BE2C (cell line): ENCODE measurements at regions not wholly inside any gene's neighbourhood (a gene's known extent, or its start where the extent isn't known, plus 50 kb on each side); places are given as distances from the start of the nearest gene placed in this dataset.
"Not testable (repeated sequence)": the region's sequence is repeated elsewhere in the genome, so short reads cannot be mapped to it uniquely, and the experiment has no call there.

Experiments used
- DNase-seq: peaks from one replicate; pipeline ENCODE4 v3.0.0-alpha.2; 2020
- H3K27me3 ChIP-seq: fragments of 250-450 bp; sonication (Bioruptor Pico); 2 replicates; pipeline ENCODE4 v1.5.1; 2020; ENCODE audit warnings: mild to moderate bottlenecking
- H3K36me3 ChIP-seq: fragments of 250-450 bp; sonication (Bioruptor Pico); 2 replicates; pipeline ENCODE4 v1.5.1; 2020; ENCODE audit warnings: mild to moderate bottlenecking
- H3K4me1 ChIP-seq: fragments of 250-450 bp; sonication (Bioruptor Pico); 2 replicates; pipeline ENCODE4 v1.5.1; 2020
- H3K4me3 ChIP-seq: 2 replicates; pipeline ENCODE4 v1.5.1; 2011; ENCODE audit warnings: low read depth, low read length
- H3K9me3 ChIP-seq: fragments of 250-450 bp; sonication (Bioruptor Pico); 2 replicates; pipeline ENCODE4 v1.5.1; 2020
- CTCF ChIP-seq: IDR thresholded peaks from 2 replicates; pipeline ENCODE4 v1.5.1; 2012; ENCODE audit warnings: mild to moderate bottlenecking, low read depth, low read length

GRCh38 chr18:30679285-30679930, 363.1 kb downstream of the DSC3 start:
- DNase-seq, result no peak
- Histone ChIP-seq H3K9me3 (no peaks in the 10 kb centered on the region), H3K36me3 (no peaks in the 10 kb centered on the region), H3K27me3 (no peaks in the 10 kb centered on the region), H3K4me3 (no peak overlapping the region), H3K4me1 (no peaks in the 10 kb centered on the region)
- TF ChIP-seq CTCF, result no peak

GRCh38 chr18:30677813-30678212, 364.7 kb downstream of the DSC3 start:
- DNase-seq, H3K36me3 ChIP-seq, H3K9me3 ChIP-seq, H3K4me3 ChIP-seq, H3K27me3 ChIP-seq, H3K4me1 ChIP-seq: not testable (repeated sequence)

GRCh38 chr18:30676053-30676480, 366.5 kb downstream of the DSC3 start:
- Histone ChIP-seq H3K9me3 (no peaks in the 10 kb centered on the region), H3K36me3 (no peaks in the 10 kb centered on the region), H3K4me1 (no peaks in the 10 kb centered on the region), H3K4me3 (no peak overlapping the region), H3K27me3 (no peaks in the 10 kb centered on the region)
- DNase-seq, result no peak
- TF ChIP-seq CTCF, result no peak

- no peak for DNase-seq
- Histone ChIP-seq H3K4me3 (no peak overlapping the region), H3K36me3 (no peaks in the 10 kb centered on the region), H3K9me3 (no peaks in the 10 kb centered on the region), H3K4me1 (no peaks in the 10 kb centered on the region), H3K27me3 (no peaks in the 10 kb centered on the region)
- TF ChIP-seq CTCF, result no peak
These were observed 367.0 kb downstream of the DSC3 start for GRCh38 chr18:30675493-30675892.

GRCh38 chr18:30675072-30675471, 367.5 kb downstream of the DSC3 start:
- no peak overlapping the region for H3K4me3 ChIP-seq
- H3K27me3 ChIP-seq, result no peaks in the 10 kb centered on the region
- no peaks in the 10 kb centered on the region for H3K9me3 ChIP-seq
- TF ChIP-seq CTCF, result no peak
- no peaks in the 10 kb centered on the region for H3K4me1 ChIP-seq
- H3K36me3 ChIP-seq, result no peaks in the 10 kb centered on the region
- DNase-seq, result no peak

- TF ChIP-seq CTCF, result no peak
- DNase-seq, result no peak
- H3K27me3 ChIP-seq, result no peaks in the 10 kb centered on the region
- H3K4me3 ChIP-seq, result no peak overlapping the region
- H3K9me3 ChIP-seq, result no peaks in the 10 kb centered on the region
- H3K4me1 ChIP-seq, result no peaks in the 10 kb centered on the region
- no peaks in the 10 kb centered on the region for H3K36me3 ChIP-seq
These were observed 367.9 kb downstream of the DSC3 start for GRCh38 chr18:30674596-30674995.

GRCh38 chr18:30672439-30672838, 370.1 kb downstream of the DSC3 start:
- not testable (repeated sequence) for H3K27me3 ChIP-seq, DNase-seq, H3K36me3 ChIP-seq, H3K9me3 ChIP-seq, H3K4me1 ChIP-seq, H3K4me3 ChIP-seq
